IPS-NIHi11 (cell line): ENCODE measurements at regions not wholly inside any gene's neighbourhood (a gene's known extent, or its start where the extent isn't known, plus 50 kb on each side); places are given as distances from the start of the nearest gene placed in this dataset.
A peak's percentile ranks its signal among the peaks of the same experiment; 100 is the strongest.
"Not testable (repeated sequence)": the region's sequence is repeated elsewhere in the genome, so short reads cannot be mapped to it uniquely, and the experiment has no call there.

Experiments used
- DNase-seq: peaks from one replicate; pipeline ENCODE4 v3.0.0; 2012; ENCODE audit warnings: mixed read lengths, low spot score

DNA sequence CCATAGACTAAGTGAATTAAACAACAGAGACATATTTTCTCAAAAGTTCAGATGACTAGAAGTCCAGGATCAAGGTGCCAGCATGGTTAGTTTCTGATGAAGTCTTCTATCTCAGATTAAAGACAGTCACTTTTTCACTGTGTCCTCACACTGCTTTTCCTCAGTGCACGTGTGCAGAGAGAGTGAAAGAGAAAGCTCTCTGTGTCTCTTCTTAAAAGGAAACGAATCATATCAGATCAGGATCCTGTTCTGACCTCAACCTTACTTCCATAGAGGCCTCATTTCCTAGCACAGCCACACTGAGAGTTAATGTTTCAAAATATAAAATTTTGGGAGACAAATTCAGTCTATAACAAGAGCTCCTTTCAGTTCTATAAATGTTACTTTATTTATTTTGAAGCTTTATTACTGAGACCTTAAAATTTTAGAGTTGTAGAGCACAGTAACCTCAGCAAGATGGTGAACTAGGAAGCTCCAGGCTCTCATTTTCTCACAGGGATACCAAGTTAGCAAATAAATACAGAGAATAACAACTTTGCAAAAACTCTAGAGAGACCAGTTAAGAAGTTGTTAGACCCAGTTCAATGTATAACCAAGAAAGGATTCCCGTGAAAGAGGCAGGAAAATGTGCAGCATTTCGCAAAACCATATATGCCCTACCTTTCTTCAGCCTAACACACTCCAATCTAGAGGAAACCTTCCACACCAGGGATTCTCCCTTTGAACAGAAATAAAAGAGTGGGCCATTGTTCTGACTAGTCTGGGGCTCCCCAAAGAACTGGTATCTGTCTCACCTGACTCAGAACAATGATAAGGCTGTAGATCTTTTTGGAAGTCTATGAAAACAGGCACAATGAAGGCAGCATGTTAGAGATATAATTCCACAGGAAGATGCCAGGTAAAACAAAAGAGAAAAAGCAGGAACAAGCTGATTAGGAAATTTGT lies 372.2 kb downstream of the MRPL39 start:
- no peak for DNase-seq

DNA sequence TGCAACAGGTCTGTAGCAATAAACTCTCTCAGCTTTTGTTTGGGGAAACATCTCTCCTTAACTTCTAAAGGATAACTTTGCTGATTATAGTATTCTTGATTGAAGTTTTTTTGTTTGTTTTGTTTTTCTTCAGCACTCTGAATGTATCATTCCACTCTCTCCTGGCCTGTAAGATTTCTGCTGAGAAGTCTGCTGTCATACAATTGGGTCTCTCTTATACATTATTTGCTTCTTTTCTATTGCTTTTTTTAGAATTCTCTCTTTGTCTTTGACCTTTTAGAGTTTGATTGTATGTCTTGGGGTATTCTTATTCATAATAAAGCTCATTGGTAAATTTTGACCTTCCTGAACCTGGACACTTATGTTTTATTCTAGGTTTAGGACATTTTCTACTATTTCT lies 386.3 kb downstream of the MRPL39 start:
- no peak for DNase-seq

DNA sequence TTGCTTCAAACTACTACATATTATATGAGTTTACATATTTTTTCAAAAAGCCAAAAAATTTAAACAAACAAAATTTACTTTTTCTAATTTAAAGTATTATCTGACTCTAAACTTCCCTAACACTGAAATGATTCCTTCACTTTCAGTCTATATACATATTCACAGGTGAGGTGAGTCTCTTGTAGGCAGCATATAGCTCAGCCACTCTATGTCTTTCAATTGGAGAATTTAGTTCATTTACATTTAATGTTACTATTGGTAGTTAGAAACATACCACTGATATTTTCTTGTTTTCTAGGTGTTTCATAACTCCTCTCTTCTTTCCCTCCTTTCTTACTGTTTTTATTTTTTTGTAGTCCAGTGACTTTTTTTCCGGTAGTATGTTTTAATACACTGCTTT lies 387.1 kb downstream of the MRPL39 start:
- no peak for DNase-seq

DNA sequence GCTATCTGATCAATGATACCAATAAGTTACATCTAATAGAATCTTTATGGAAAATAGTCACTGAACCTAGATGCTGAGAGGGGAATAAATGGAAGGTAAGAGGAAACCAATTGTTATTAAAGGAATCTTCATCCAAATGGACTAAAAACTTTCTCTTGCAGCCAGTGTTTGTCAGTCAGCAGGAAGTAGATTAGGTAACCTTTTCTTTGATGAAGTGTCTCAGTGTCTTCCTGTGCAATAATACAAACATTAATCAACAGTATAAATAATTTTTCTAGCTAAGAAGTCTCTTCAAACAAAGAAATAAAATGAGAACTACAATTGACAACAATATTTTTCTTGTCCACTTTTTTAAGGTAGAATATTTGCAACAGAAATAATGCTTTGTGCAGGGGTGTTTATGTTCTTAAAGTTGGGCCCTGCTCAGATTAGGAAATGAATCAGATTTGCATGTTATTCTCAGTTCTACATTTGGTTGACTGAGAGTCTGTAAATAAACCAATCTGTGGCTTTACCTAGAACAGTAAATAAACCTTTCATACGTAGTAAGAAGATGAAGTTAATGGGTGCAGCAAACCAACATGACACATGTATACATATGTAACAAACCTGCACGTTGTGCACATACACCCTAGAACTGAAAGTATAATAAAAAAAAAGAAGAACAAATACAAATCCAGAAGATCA lies 391.4 kb downstream of the MRPL39 start:
- no peak for DNase-seq

DNA sequence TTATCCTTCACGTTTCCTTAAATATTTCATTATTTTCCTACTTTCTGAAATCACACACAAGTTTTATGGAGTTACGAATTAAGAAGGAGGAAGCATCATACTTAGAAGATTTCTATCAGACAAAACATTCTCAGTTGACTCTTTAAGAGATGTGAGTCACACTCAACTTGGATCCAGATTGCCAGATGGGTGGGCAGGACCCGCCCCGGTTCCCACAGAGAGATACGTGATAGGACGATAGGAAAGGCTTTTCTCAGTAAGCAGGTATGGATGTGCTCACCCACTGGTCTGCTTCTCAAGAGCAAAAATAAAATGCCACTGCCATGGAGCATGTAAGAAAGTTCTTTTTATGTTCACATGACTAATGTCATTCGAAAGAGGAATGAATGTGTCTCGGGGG lies 392.6 kb downstream of the MRPL39 start:
- DNase-seq = no peak

DNA sequence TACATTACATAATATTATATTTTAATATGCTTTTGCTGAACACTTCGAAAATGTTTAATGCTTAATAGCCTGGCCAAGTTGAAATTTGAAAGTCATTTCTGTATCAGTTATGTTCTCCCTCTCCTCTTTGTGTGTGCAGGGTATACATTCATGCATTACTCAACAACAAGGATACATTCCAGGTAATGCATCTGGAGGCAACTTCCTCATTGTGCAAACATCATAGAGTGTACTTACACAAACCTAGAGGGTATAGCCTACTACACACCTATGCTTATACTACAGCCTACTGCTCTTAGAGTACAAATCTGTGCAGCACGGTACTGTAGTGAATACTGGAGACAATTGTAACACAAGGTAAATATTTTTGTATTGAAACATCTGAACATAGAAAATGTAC lies 407.3 kb downstream of the MRPL39 start:
- no peak for DNase-seq

DNA sequence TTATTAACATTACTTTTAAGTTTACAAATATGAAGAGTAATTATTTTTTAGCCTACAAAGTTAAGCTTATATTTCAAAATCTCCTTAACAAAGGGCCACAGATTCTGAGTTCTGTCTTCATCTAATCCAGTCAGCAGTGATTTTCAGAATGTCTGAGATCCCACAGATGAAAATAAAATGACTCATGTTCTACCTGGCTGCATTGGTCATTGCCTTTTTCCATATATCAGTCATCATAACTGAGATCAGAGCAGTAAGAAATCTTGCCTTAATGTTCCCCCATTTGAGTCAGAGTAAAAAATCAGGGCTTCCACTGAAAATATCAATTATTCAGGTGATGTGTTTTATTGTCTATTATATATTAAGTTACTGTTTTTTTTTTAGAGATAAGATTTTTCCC lies 416.1 kb downstream of the MRPL39 start:
- no peak for DNase-seq

DNA sequence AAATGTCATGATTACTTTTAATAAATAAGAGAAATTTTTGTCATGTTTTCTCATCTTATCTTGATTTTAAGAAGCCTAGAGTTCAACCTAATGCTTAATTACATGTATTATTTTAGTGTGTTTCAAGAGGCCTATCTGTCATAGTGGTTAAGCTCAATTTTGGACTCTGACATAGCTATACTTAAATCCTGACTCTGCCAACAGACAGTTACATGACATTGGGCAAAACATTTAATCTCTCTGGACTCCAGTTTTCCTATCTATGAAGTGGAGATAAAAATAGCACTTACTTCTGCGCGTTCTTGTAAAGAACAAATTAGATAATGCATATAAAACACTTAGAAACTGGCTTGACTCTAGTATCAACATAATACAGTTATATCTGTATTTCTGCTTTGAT lies 417.8 kb downstream of the MRPL39 start:
- no peak for DNase-seq

DNA sequence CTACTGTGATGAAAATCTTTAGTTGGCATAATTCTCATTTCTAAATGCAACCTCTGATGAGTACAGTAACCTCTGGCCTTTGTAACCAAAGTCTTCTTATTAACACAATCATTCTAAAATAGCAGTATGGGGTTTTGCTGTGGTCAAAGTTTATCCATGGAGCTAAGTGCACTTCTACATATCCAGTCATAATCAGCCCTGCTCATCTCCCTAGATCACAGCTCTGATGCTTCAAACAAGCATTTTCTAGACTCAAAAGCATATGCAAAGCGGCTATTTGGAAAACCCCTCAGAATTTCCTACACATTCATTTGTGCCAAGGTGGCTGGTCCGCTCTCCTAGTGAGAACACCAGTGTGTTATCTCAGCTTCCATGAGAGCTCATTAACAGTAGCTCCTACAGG lies 418.6 kb downstream of the MRPL39 start:
- no peak for DNase-seq

DNA sequence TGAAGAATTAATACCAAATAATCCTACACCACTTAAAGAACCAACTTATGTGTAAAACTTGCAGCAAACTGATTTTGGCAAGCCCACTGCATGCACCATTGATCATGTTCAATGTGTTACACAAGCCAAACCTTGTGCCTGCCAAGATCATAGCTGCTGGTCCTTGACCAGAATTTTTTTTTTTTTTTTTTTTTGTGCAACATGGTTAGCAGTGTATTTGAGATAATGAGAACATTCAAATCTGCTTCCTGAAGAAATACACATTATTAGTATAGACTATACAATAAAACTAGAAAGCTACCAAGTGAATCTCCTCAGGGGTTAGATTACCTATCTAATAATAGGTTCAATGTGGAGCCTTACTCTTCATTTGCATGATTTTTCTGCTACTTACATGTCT lies 421.0 kb downstream of the MRPL39 start:
- peak; percentile 7 for DNase-seq

DNA sequence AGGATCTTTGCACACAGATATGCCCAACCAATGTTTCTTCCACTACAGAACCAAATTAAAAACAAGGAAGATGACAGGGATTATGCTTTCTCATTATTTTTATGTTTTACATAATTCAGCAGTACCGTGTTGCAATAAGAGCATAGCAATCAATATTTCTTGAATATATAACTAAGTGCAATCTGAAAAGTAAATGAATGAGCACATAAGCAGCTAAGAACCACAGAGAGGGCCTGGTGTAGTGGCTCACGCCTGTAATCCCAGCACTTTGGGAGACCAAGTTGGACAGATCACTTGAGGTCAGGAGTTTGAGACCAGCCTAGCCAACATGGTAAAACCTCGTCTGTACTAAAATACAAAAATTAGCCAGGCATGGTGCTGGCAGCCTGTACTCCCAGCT lies 423.7 kb downstream of the MRPL39 start:
- DNase-seq = no peak

DNA sequence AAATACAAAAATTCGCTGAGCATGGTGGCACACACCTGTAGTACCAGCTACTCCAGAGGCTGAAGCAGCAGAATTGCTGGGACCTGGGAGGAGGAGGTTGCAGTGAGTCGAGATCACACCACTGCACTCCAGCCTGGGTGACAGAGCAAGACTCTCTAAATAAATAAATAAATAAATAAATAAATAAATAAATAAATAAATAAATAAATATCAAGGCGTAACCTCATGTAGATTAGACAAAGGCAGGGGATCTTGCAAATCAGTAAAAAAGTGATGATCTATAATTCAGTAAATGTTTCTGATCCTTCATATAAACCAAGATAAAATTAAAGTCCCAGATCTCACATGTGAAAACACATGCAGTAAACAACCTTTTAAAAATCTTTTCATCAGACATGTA lies 425.6 kb downstream of the MRPL39 start:
- DNase-seq = not testable (repeated sequence)

DNA sequence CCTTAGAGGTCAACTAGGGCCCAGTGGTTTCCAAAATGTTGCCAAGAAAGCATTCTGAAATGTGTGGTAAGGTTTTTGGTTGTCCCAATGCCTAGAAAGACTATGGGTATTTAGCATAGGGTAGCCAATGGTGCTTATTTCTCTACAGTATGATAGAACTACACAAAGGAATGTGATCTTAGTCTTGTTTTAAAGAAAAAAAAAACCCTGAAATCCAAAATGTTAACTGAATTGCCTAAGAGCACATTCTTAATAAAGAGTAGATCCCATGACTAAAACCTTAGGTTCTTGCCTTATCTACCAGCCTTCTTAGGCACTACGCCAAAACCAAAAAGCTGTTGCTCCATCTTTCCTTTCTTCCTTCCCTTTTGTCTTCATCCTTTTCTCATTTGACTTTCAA lies 428.2 kb downstream of the MRPL39 start:
- DNase-seq = no peak

DNA sequence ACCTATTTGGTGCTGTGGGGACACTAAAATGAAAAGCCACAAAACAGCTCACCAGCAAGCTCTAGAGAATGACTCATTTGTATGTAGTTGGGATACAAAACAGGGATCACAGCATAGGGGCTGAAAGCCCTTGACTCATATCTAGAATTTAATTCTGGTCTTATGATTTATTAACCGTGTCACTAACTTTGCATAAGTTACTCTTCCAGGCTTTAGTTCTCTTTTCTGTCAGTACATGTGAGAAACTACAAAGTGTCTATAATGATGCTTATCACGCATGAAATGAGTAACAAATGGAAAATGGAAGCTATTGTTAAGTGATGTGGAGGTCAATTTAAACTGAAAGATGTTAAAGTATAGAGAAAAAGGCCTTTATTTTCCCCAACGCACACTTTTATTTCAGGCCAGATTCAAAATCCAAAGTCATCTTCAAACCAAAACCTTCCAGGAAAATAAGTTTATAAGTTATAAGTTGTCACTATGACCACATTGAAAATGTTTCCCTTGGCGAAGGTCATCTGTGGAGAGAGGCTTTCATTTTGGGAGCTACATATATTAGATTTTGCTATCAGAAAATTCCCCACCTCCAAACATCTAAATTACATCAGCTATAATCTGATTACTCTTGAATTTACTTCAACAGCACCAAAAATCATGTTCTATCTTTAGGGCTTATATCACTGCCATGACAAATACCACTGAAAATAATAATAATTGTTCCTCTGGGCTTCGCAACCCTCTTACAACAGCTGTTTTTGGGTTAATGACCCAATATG lies 430.5 kb downstream of the MRPL39 start:
- no peak for DNase-seq

DNA sequence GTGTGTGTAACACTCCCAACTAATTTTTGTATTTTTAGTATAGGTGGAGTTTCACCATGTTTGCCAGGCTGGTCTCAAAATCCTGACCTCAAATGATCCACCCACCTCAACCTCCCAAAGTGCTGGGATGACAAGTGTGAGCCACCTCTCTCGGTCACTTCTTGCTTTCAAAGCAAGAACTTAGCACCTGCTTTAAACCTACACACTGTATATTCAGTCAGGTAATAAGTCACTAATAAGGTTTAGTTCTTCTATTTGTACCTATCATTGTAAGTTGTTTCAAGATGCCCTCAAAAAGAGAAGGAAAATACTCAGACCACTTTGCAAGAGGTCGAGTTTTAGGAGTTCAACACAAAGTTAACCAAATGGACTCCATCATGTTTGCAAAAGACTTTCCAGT lies 431.3 kb downstream of the MRPL39 start:
- DNase-seq = no peak

DNA sequence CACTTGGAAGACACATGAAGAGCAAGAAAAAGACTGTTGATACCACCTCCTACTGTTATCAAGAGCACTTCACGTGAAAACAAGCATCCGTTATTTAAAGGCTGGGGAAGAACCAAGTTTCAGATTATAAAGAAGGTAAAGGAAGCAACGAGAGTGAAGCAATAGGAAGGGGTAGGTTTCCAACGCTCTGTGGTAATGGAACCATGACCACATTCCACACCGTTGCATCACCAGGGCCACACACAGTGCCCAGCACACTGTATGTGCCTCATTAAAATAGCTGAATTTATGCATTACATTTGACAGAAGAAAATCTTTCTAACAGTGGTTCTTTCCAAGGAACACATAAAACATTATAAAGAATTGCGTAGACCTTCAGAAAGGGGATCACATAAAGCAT lies 435.8 kb downstream of the MRPL39 start:
- DNase-seq = no peak

DNA sequence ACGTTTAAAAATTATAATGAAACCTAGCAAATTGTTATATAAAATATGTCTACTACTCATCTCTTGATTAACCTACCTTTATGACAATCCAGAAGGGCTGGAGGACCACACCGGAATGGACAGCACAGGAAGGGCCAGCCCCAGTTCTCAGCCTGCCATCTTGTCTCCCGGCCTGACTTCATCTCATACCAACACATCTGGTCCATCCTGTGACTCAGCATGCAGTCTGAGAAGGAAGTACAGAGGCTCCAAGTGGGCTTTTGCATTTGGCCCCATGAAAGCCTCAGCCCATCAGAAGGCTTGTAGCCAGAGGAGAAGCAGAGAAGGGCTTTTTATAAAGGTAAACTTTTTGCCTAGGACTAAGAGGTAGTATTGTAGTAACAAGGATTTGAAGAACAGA lies 436.6 kb downstream of the MRPL39 start:
- no peak for DNase-seq

DNA sequence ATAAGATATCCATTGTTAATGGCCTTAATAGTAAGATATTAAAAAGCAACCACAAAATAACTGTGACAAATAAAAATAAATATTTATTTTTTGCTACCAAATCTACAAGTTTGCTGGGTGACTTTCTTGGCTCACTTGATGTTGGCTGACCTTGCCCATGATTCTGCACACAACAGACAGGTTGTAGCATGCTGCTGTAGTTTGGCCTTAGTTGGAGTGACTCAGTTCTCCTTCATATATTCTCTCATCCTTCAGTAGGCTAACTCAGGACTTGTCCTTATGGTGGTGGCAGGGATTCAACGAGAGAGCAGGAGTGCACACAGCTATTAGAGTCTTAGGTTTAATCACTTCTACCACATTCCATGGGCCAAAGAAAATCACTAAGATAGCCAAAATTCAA lies 437.9 kb downstream of the MRPL39 start:
- DNase-seq = no peak

DNA sequence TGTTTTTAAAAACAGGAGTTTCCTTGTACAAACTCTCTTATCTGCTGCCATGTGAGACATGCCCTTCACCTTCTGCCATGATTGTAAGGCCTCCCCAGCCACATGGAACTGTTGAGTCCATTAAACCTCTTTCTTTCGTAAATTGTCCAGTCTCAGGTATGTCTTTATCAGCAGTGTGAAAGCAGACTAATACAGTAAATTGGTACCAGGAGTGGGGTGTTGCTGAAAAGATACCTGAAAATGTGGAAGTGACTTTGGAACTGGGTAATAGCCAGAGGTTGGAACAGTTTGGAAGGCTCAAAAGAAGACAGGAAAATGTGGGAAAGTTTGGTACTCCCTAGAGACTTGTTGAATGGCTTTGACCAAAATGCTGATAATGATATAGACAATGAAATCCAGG lies 440.4 kb downstream of the MRPL39 start:
- not testable (repeated sequence) for DNase-seq

DNA sequence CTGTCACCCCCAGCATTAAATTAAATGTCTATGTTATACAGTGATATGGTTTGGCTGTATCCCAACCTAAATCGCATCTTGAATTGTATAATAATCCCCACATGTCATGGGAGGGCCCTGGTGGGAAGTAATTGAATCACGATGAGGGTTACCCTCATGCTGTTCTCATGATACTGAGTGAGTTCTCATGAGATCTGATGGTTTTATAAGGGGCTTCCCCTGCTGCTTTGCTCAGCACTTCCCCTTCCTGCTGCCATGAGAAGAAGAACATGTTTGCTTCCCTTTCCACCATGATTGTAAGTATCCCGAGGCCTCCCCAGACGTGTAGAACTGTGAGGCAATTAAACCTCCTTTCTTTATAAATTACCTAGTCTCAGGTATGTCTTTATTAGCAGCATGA lies 445.7 kb downstream of the MRPL39 start:
- DNase-seq = no peak

DNA sequence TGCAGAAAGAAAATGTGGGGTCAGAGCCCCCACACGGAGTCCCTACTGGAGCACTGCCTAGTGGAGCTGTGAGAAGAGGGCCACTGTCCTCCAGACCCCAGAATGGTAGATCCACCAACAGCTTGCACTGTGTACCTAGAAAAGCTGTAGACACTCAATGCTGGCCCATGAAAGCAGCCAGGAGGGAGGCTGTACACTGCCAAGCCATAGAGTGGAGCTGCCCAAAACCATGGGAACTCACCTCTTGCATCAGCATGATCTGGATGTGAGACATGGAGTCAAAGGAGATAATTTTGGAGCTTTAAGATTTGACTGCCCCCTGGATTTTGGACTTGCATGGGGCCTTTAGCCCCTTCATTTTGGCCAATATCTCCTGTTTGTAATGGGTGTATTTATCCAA lies 452.3 kb downstream of the MRPL39 start:
- not testable (repeated sequence) for DNase-seq

DNA sequence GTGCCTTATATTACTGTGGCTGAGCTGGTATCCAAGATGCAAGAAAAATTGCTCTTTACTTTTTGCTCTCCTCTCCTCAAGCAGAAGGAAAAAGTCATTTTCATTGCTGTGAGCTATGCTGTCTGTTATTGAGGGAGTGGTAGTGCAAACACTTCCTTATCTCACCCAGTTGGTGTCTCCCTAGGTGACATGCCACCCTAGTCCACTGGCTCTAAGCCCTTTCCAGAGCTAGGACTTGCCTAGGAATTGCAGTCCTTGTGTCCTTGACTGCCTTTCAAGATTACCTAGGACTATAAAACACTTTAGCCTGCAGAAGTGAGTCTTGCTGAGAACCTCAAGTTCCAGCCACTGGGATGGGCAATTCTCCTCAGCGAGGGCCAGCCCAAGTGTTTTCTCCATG lies 458.3 kb downstream of the MRPL39 start:
- DNase-seq = no peak

DNA sequence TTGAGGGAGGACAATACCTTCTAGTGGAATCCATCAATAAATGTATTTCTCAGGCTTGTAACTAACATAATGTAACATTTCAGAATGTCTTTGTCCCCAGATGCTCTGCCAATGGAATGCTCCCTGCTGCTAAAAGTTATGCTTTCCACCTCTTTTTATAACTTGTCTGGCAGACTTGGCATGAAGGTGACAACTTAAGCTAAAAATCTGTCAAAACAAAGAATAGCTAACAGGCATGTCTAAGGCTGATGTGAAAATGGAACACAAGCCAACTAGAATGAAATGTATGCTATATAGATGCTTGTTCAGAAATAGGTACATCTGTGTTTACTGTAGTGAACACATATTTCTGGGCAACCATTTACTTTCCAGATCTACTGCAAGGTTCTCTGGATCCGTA lies 467.9 kb downstream of the MRPL39 start:
- no peak for DNase-seq
